ENCODE measurements at regions not wholly inside any gene's neighbourhood (a gene's known extent, or its start where the extent isn't known, plus 50 kb on each side); places are given as distances from the start of the nearest gene placed in this dataset.
"Not testable (repeated sequence)": the region's sequence is repeated elsewhere in the genome, so short reads cannot be mapped to it uniquely, and the experiment has no call there.

DNA sequence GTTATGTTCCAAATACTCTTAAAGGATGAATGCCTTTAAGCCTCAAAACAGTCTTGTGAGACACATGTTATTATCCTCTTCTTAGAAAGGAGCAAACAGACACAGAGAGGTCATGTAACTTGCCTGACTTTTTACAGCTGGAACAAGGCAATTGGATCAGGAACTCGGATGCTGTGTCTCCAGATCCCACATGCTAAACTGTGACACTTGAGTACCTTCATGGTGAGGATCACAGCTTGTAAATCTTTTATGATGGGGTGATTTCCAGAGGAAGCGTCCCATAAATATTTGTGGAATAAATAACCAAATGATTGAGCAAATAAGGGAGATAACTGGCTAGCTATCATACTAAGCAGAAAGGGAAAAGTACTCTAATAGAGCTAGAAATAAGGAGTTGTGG, 171.2 kb downstream of the C11orf91 start:
- Histone ChIP-seq H3K27ac (no peak overlapping the region), H3K4me1 (no peaks in the 10 kb centered on the region), H3K27me3 (no peaks in the 10 kb centered on the region), H3K4me3 (no peak overlapping the region), H3K9me3 (no peaks in the 10 kb centered on the region), H3K36me3 (no peaks in the 10 kb centered on the region)
- TF ChIP-seq, protein P1, sequence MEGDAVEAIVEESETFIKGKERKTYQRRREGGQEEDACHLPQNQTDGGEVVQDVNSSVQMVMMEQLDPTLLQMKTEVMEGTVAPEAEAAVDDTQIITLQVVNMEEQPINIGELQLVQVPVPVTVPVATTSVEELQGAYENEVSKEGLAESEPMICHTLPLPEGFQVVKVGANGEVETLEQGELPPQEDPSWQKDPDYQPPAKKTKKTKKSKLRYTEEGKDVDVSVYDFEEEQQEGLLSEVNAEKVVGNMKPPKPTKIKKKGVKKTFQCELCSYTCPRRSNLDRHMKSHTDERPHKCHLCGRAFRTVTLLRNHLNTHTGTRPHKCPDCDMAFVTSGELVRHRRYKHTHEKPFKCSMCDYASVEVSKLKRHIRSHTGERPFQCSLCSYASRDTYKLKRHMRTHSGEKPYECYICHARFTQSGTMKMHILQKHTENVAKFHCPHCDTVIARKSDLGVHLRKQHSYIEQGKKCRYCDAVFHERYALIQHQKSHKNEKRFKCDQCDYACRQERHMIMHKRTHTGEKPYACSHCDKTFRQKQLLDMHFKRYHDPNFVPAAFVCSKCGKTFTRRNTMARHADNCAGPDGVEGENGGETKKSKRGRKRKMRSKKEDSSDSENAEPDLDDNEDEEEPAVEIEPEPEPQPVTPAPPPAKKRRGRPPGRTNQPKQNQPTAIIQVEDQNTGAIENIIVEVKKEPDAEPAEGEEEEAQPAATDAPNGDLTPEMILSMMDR (IDR thresholded peaks at IDR 0.05): no peak
- TF ChIP-seq POLR2A (IDR thresholded peaks at IDR 0.05) (no peak), POLR2AphosphoS5 (IDR thresholded peaks at IDR 0.05; ENCODE audit: insufficient read depth in 1 of 2, low read depth in 1 of 2) (no peak)
- DNase-seq (ENCODE audit: extremely low spot score in 2 of 2): no peak
- intact Hi-C loops (cut with DNase I): no loop called here

DNA sequence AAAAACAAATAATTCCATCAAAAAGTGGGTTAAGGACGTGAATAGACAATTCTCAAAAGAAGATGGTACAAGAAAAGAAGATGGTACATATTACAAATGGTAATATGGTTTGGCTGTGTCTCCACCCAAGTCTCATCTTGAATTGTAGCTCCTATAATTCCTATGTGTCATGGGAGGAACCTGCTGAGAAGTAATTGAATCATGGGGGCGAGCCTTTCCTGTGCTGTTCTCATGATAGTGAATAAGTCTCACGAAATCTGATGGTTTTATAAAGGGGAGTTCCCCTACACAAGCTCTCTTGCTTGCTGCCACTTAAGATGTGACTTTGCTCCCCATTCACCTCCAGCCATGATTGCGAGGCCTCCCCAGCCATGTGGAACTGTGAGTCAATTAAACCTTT, 172.9 kb downstream of the C11orf91 start:
- H3K9me3 ChIP-seq; H3K4me1 ChIP-seq; H3K4me3 ChIP-seq; DNase-seq (ENCODE audit: extremely low spot score in 2 of 2); H3K36me3 ChIP-seq; H3K27ac ChIP-seq; H3K27me3 ChIP-seq; intact Hi-C loops (cut with DNase I): not testable (repeated sequence)

DNA sequence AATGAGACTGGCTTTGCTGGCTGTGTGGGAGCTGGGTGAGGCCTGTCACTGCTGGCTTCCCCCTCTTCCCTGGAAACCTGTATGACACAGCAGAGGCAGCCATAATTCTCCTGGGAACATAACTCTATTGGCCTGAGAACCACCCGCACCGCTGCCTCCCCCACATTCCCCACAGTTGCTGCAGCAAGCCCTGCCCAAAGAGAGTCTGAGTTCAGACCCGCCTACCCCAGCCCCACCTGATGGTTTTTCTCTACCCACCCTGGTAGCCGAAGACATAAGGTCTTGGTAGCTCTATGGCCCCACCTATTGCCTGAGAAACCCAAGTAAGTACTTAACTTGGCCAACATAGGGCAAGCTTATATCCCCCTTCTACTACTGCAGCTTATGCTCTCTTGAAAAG, 174.8 kb downstream of the C11orf91 start:
- no peaks in the 10 kb centered on the region for H3K36me3 ChIP-seq
- TF ChIP-seq POLR2A (IDR thresholded peaks at IDR 0.05): no peak
- TF ChIP-seq, protein P1 (IDR thresholded peaks at IDR 0.05): no peak
- no peak for TF ChIP-seq POLR2AphosphoS5 (IDR thresholded peaks at IDR 0.05; ENCODE audit: insufficient read depth in 1 of 2, low read depth in 1 of 2)
- H3K9me3 ChIP-seq: no peaks in the 10 kb centered on the region
- intact Hi-C loops (cut with DNase I): no loop called here
- no peaks in the 10 kb centered on the region for H3K4me1 ChIP-seq
- no peak overlapping the region for H3K27ac ChIP-seq
- DNase-seq (ENCODE audit: extremely low spot score in 2 of 2): no peak
- no peaks in the 10 kb centered on the region for H3K27me3 ChIP-seq
- H3K4me3 ChIP-seq: no peak overlapping the region

DNA sequence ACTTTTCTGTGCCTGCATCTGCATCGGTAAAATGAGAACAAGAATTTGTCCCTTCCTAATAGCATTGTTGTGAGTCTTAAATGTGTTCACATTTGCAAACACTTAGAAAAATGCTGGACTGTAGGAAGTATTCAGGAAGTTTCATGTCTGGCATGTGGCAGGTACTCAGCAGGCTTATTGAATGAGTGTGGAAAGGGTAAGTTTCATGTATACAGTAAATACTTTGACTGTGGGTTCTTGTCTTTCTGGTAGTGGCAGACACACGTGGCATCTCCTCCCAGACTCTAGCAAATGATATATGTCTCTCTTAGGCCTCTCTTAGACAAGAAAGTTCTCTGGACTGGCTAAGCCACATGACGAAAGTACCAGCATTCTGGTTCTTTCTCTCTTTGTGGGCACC, 179.2 kb downstream of the C11orf91 start:
- Histone ChIP-seq H3K36me3 (no peaks in the 10 kb centered on the region), H3K27me3 (no peaks in the 10 kb centered on the region), H3K4me3 (no peak overlapping the region), H3K27ac (no peak overlapping the region), H3K9me3 (no peaks in the 10 kb centered on the region), H3K4me1 (no peaks in the 10 kb centered on the region)
- intact Hi-C loops (cut with DNase I): no loop called here
- DNase-seq (ENCODE audit: extremely low spot score in 2 of 2): no peak
- no peak for TF ChIP-seq POLR2A (IDR thresholded peaks at IDR 0.05)
- no peak for TF ChIP-seq POLR2AphosphoS5 (IDR thresholded peaks at IDR 0.05; ENCODE audit: insufficient read depth in 1 of 2, low read depth in 1 of 2)
- TF ChIP-seq, protein P1 (IDR thresholded peaks at IDR 0.05): no peak

DNA sequence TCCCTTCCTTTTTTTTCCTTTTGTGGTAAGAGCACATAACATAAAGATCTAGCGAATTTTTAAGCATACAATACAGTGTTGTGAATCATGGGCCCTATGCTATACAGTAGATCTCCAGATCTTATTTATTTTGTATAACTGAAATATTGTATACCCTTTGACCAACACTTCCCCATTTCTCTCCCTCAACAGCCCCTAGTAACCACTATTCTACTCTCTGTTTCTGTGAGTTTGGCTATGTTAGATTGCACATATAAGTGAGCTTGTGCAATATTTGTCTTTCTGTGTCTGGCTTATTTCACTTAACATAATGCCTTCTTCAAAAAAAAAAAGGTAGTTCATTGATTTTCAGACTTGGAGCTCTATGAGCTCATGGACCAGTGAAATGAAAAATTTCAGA, 180.5 kb downstream of the C11orf91 start:
- intact Hi-C loops (cut with DNase I): no loop called here
- Histone ChIP-seq H3K27me3 (no peaks in the 10 kb centered on the region), H3K36me3 (no peaks in the 10 kb centered on the region), H3K9me3 (no peaks in the 10 kb centered on the region), H3K4me1 (no peaks in the 10 kb centered on the region), H3K4me3 (no peak overlapping the region), H3K27ac (no peak overlapping the region)
- DNase-seq (ENCODE audit: extremely low spot score in 2 of 2): no peak
- no peak for TF ChIP-seq POLR2AphosphoS5 (IDR thresholded peaks at IDR 0.05; ENCODE audit: insufficient read depth in 1 of 2, low read depth in 1 of 2)
- TF ChIP-seq, protein P1 (IDR thresholded peaks at IDR 0.05): no peak
- TF ChIP-seq POLR2A (IDR thresholded peaks at IDR 0.05): no peak

DNA sequence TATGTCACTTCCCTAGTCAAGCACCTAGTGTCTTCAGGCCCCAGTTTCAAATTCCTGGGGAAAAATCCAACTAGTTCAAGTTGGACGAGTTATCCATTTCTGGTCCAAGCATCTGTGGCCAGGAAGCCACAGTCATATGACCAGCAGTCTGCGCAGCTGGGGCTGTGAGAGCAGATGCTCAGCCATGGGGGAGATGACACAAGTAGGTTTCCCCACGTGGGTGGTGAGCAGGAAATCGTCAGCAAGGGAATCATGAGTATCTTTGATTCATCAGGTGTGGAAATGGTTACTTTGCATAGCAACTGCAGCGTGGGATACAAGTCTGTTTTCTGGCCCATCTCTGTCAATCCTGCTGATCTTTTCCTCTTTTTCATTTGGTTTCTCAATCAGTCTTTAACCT, 185.3 kb downstream of the C11orf91 start:
- intact Hi-C loops (cut with DNase I): no loop called here
- H3K4me3 ChIP-seq: no peak overlapping the region
- no peak for DNase-seq (ENCODE audit: extremely low spot score in 2 of 2)
- H3K9me3 ChIP-seq: no peaks in the 10 kb centered on the region
- no peaks in the 10 kb centered on the region for H3K36me3 ChIP-seq
- H3K27me3 ChIP-seq: no peaks in the 10 kb centered on the region
- no peak overlapping the region for H3K27ac ChIP-seq
- TF ChIP-seq, protein P1 (IDR thresholded peaks at IDR 0.05): no peak
- TF ChIP-seq POLR2AphosphoS5 (IDR thresholded peaks at IDR 0.05; ENCODE audit: insufficient read depth in 1 of 2, low read depth in 1 of 2): no peak
- no peak for TF ChIP-seq POLR2A (IDR thresholded peaks at IDR 0.05)
- H3K4me1 ChIP-seq: no peaks in the 10 kb centered on the region

All from vagina (tissue), 2 donors.